HepG2 (cell line): ENCODE measurements at regions not wholly inside any gene's neighbourhood (a gene's known extent, or its start where the extent isn't known, plus 50 kb on each side); places are given as distances from the start of the nearest gene placed in this dataset.

Source experiments
- ATAC-seq: fragments of 200-7000 bp; cut with Tn5 transposase; 3 replicates; pipeline ENCODE4 v1.9.1; 2020; ENCODE audit warnings: mild to moderate bottlenecking, moderate library complexity
- BruUV-seq: library from RNA; stranded (reverse); fragments of 400-500 nt; replicated peaks from 2 replicates; lab custom pipeline; 2021; lab: Mats Ljungman, UMichigan
- CTCF ChIA-PET: fragments of 300-600 bp; formaldehyde crosslinking; extraction: SDS; loops from one replicate; lab custom pipeline; 2021; ENCODE audit warnings: low total read pairs, inconsistent platforms, low intra/inter-chr PET ratio; lab: Yijun Ruan, JAX
- POLR2A ChIA-PET: fragments of 350-600 bp; sonication (Branson Sonifier 250); formaldehyde crosslinking; loops from one replicate; lab custom pipeline; 2020; ENCODE audit warnings: antibody characterized with exemption, inconsistent platforms; lab: Yijun Ruan, JAX
- DNase-seq: peaks from one replicate; pipeline ENCODE4 v3.0.0-alpha.2; 2015; ENCODE audit warnings: low spot score
- FAIRE-seq: peaks from 3 replicates; lab custom pipeline; 2011; peaks lifted over from hg19 to GRCh38; lab: Jason Lieb, UNC
- H2AFZ ChIP-seq: one replicate; pipeline ENCODE4 v1.6.1; 2011; ENCODE audit warnings: low read length, inconsistent platforms
- H3K27ac ChIP-seq: fragments of 300-600 bp; 3 replicates; pipeline ENCODE4 v1.8.0; 2011; ENCODE audit warnings: mixed run types, mild to moderate bottlenecking, mixed read lengths, low read length, inconsistent platforms; ENCODE audit not compliant: insufficient read depth; ENCODE audit errors: extremely low read length
- H3K27me3 ChIP-seq, 2 experiments: fragments of 200-600 bp in 1 of 2; 2 replicates in 1 of 2; 3 replicates in 1 of 2; pipeline versions ENCODE4 v1.6.0 to v1.8.0; 2011; ENCODE audit warnings: low read length in 2 of 2, mild to moderate bottlenecking in 2 of 2, moderate library complexity in 2 of 2, inconsistent platforms in 1 of 2; ENCODE audit not compliant: insufficient read depth in 2 of 2, control insufficient read depth in 1 of 2
- H3K36me3 ChIP-seq, 2 experiments: fragments of 200-600 bp in 1 of 2; replicated peaks in 1 of 2; 2 replicates in 1 of 2; 3 replicates in 1 of 2; pipeline versions ENCODE4 v1.5.1 to v1.8.0; 2011; ENCODE audit warnings: low read length in 2 of 2, inconsistent platforms in 1 of 2; ENCODE audit not compliant: insufficient read depth in 2 of 2, control insufficient read depth in 1 of 2
- H3K4me1 ChIP-seq: 2 replicates; pipeline ENCODE4 v1.5.1; 2012; ENCODE audit warnings: low read length, inconsistent platforms; ENCODE audit not compliant: insufficient read depth
- H3K4me2 ChIP-seq: 2 replicates; pipeline ENCODE4 v1.6.0; 2011; ENCODE audit warnings: low read depth, low read length, inconsistent platforms
- H3K4me3 ChIP-seq, 3 experiments: fragments of 200-600 bp in 1 of 3; sonication (generic), shearing (Covaris generic) in 1 of 3; replicated peaks in 1 of 3; 2 replicates each; pipeline ENCODE4 v1.5.1; 2011 to 2016; ENCODE audit warnings: low read length in 3 of 3, inconsistent platforms in 2 of 3, low read depth in 2 of 3, mild to moderate bottlenecking in 2 of 3, control low read depth in 1 of 3, mixed read lengths in 1 of 3; ENCODE audit not compliant: insufficient read depth in 1 of 3
- H3K79me2 ChIP-seq: one replicate; pipeline ENCODE4 v1.6.1; 2011; ENCODE audit warnings: low read length, inconsistent platforms; ENCODE audit not compliant: insufficient read depth
- H3K9ac ChIP-seq: 2 replicates; pipeline ENCODE4 v1.6.0; 2011; ENCODE audit warnings: mild to moderate bottlenecking, low read depth, low read length, inconsistent platforms; ENCODE audit not compliant: insufficient read depth
- H3K9me3 ChIP-seq: 2 replicates; pipeline ENCODE4 v1.5.1; 2012; ENCODE audit warnings: mild to moderate bottlenecking, low read length
- H4K20me1 ChIP-seq: 2 replicates; pipeline ENCODE4 v1.6.0; 2011; ENCODE audit warnings: inconsistent platforms, mild to moderate bottlenecking, low read length, moderate library complexity; ENCODE audit not compliant: insufficient read depth
- CAMTA2 ChIP-seq: sonication (generic); formaldehyde crosslinking; IDR thresholded peaks from 2 replicates; pipeline ENCODE4 v1.4.0; 2020; ENCODE audit warnings: mild to moderate bottlenecking, missing genetic modification reagents, borderline replicate concordance
- CHD2 ChIP-seq: IDR thresholded peaks from 2 replicates; pipeline ENCODE4 v1.6.1; 2011; ENCODE audit warnings: low read depth, low read length, improper control_type of control experiment
- DNMT1 ChIP-seq: sonication (generic); formaldehyde crosslinking; IDR thresholded peaks from 2 replicates; pipeline ENCODE4 v1.5.1; 2020; ENCODE audit warnings: mild to moderate bottlenecking, missing genetic modification reagents
- GTF2F1 ChIP-seq: fragments of 150-350 bp; IDR thresholded peaks from 2 replicates; pipeline ENCODE4 v1.6.1; 2014; ENCODE audit warnings: low read length
- KAT2B ChIP-seq: fragments of 150-350 bp; IDR thresholded peaks from 2 replicates; pipeline ENCODE4 v1.6.1; 2014; ENCODE audit warnings: low read depth, low read length, borderline replicate concordance
- MAFF ChIP-seq: IDR thresholded peaks from 2 replicates; pipeline ENCODE4 v1.6.1; 2011; ENCODE audit warnings: low read depth, low read length, improper control_type of control experiment
- MAZ ChIP-seq, 2 experiments: sonication (generic) in 1 of 2; formaldehyde crosslinking in 1 of 2; IDR thresholded peaks; 2 replicates each; pipeline versions ENCODE4 v1.5.0 to v1.6.1; 2012 to 2020; ENCODE audit warnings: low read depth in 2 of 2, mild to moderate bottlenecking in 2 of 2, borderline replicate concordance in 1 of 2, improper control_type of control experiment in 1 of 2, low read length in 1 of 2, missing genetic modification reagents in 1 of 2, moderate library complexity in 1 of 2
- SMAD1 ChIP-seq: sonication (generic); formaldehyde crosslinking; IDR thresholded peaks from 2 replicates; pipeline ENCODE4 v1.4.0; 2020; ENCODE audit warnings: missing genetic modification reagents, low read depth, mild to moderate bottlenecking, borderline replicate concordance
- SP140L ChIP-seq: sonication (generic); formaldehyde crosslinking; IDR thresholded peaks from 2 replicates; pipeline ENCODE4 v1.4.0; 2020; ENCODE audit warnings: missing genetic modification reagents, borderline replicate concordance
- TOE1 ChIP-seq: sonication (generic); formaldehyde crosslinking; IDR thresholded peaks from 2 replicates; pipeline ENCODE4 v1.4.0; 2020; ENCODE audit warnings: mild to moderate bottlenecking, missing genetic modification reagents
- ZBTB42 ChIP-seq: sonication (generic); formaldehyde crosslinking; IDR thresholded peaks from 2 replicates; pipeline ENCODE4 v1.5.0; 2020; ENCODE audit warnings: mild to moderate bottlenecking, missing genetic modification reagents
- ZBTB8A ChIP-seq: sonication (generic); formaldehyde crosslinking; IDR thresholded peaks from 2 replicates; pipeline ENCODE4 v1.4.0; 2020; ENCODE audit warnings: mild to moderate bottlenecking, low read depth, missing genetic modification reagents, borderline replicate concordance
- ZFP36 ChIP-seq: fragments of 150-350 bp; IDR thresholded peaks from 2 replicates; pipeline ENCODE4 v1.6.1; 2018; ENCODE audit warnings: borderline replicate concordance, low read length, low read depth; ENCODE audit not compliant: partially characterized antibody
- ZNF225 ChIP-seq: sonication (generic); formaldehyde crosslinking; IDR thresholded peaks from 2 replicates; pipeline ENCODE4 v1.4.0; 2020; ENCODE audit warnings: mild to moderate bottlenecking, missing genetic modification reagents
- ZNF343 ChIP-seq: sonication (generic); formaldehyde crosslinking; IDR thresholded peaks from 2 replicates; pipeline ENCODE4 v1.4.0; 2020; ENCODE audit warnings: mild to moderate bottlenecking, missing genetic modification reagents
- ZNF773 ChIP-seq: sonication (generic); formaldehyde crosslinking; IDR thresholded peaks from 2 replicates; pipeline ENCODE4 v1.4.0; 2020; ENCODE audit warnings: missing genetic modification reagents, borderline replicate concordance
- ZZZ3 ChIP-seq: sonication (generic); formaldehyde crosslinking; IDR thresholded peaks from 2 replicates; pipeline ENCODE4 v1.4.0; 2020; ENCODE audit warnings: missing genetic modification reagents, mild to moderate bottlenecking, borderline replicate concordance
- WGBS: methylation state at CpG from one replicate; pipeline ENCODE4 v1.1.6; 2017; ENCODE audit warnings: low lambda C conversion rate; 5-methylcytosine and 5-hydroxymethylcytosine counted together
- in situ Hi-C: cut with HindIII; loops from 2 replicates; pipeline ENCODE4 v1.10.0; 2017; ENCODE audit warnings: low pct_unique_long_range_greater_than_20kb; ENCODE audit not compliant: extremely low pct_ligation_motif_present
- intact Hi-C: fragments of 100-400 bp; cut with micrococcal nuclease; formaldehyde crosslinking; loops from one replicate; pipeline ENCODE4 v1.10.0; 2022; ENCODE audit not compliant: unreplicated experiment
- TF ChIP-seq, protein P1 (sequence below): sonication (generic); formaldehyde crosslinking; IDR thresholded peaks from 2 replicates; pipeline ENCODE4 v1.4.0; 2020; ENCODE audit warnings: missing genetic modification reagents
- TF ChIP-seq, protein P2 (sequence below), 2 experiments: fragments of 450-650 bp in 1 of 2; sonication (generic) in 1 of 2; formaldehyde crosslinking; IDR thresholded peaks; 2 replicates each; pipeline versions ENCODE4 v1.5.0 to v1.8.0; 2020 to 2022; ENCODE audit warnings: mild to moderate bottlenecking in 1 of 2, missing genetic modification reagents in 1 of 2
- TF ChIP-seq, protein P3 (sequence below): sonication (generic); formaldehyde crosslinking; IDR thresholded peaks from 2 replicates; pipeline ENCODE4 v1.8.1; 2023; ENCODE audit warnings: missing genetic modification reagents, inconsistent platforms, borderline replicate concordance

DNA sequence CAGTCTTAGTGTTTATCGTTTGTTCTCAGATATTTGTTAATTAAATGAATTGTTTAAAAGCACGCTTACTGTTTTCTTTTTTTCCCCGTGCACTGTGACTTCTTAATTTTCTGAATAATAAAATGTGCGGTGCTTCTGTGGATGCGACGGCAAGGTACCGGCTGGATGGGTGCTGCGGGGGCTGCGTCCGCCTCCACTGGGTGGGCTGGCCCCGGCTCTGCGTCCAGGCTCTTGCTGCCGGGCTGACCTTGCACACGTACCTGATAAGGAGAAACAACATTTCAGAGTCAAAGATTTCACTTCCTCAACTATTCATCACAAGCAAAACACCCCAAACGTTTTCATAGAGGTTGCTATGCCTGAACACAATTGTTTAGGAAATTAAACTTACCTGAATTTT is 404.0 kb upstream of the IRX1 start (continued):
- TF ChIP-seq, protein P1, sequence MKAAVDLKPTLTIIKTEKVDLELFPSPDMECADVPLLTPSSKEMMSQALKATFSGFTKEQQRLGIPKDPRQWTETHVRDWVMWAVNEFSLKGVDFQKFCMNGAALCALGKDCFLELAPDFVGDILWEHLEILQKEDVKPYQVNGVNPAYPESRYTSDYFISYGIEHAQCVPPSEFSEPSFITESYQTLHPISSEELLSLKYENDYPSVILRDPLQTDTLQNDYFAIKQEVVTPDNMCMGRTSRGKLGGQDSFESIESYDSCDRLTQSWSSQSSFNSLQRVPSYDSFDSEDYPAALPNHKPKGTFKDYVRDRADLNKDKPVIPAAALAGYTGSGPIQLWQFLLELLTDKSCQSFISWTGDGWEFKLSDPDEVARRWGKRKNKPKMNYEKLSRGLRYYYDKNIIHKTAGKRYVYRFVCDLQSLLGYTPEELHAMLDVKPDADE (CRISPR knock-in tag): no peak
- TF ChIP-seq, all 625 proteins: peak for 0

DNA sequence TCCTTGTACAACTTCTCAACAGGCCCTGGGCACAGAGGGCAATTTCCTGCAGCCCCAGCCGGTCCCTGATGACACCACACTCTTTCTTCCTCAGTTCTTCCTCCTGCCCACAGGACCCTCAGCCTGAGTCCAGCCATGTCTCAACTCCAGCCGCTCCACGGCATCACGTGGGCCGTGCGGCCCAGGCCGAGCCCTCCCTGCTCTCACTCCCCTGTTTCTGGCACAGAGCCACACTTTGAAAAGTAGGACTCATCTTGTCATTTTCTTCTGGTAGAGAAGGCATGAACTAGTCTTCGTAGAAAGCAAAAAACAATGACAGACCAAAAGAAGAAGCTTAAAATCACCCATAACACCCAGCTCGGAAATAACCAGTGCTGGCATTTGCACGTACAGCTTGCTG is 404.7 kb upstream of the IRX1 start:
- no peak for FAIRE-seq
- Histone ChIP-seq H3K27ac (no peak overlapping the region), H3K79me2 (no peaks in the 10 kb centered on the region), H3K4me3 (no peak overlapping the region), H3K4me2 (no peak overlapping the region), H3K27me3 (peaks cover 0 to 5% of the 10 kb centered on the region in 2 experiments; a peak in 2 of 5 replicates), H4K20me1 (no peaks in the 10 kb centered on the region), H3K9ac (no peak overlapping the region), H3K36me3 (no peaks in the 10 kb centered on the region), H3K9me3 (no peaks in the 10 kb centered on the region), H3K4me1 (no peaks in the 10 kb centered on the region), H2AFZ (no peak overlapping the region)
- in situ Hi-C loops (no loop called here), intact Hi-C loops (no loop called here)
- 39% methylated on average over 9 of the region's 10 CpGs for WGBS
- ATAC-seq: no peak
- CTCF ChIA-PET: no interaction called here
- POLR2A ChIA-PET: no interaction called here
- DNase-seq: no peak
- BruUV-seq: no TSS peak
- TF ChIP-seq MAFF (no peak), CAMTA2 (CRISPR knock-in tag) (no peak), ZNF225 (no peak), DNMT1 (no peak), ZFP36 (no peak), KAT2B (no peak), SP140L (CRISPR knock-in tag) (no peak), ZNF343 (CRISPR knock-in tag) (no peak), TOE1 (no peak), MAZ (IDR thresholded peaks at IDR 0.05; ENCODE audit: borderline replicate concordance, low read depth, low read length) (no peak), MAZ (CRISPR knock-in tag; IDR thresholded peaks at IDR 0.05; ENCODE audit: low read depth) (no peak), SMAD1 (CRISPR knock-in tag) (no peak), CHD2 (no peak), ZBTB42 (CRISPR knock-in tag) (no peak), ZNF773 (CRISPR knock-in tag) (no peak), ZZZ3 (CRISPR knock-in tag) (no peak), ZBTB8A (CRISPR knock-in tag) (no peak), GTF2F1 (no peak)
- TF ChIP-seq, protein P2, sequence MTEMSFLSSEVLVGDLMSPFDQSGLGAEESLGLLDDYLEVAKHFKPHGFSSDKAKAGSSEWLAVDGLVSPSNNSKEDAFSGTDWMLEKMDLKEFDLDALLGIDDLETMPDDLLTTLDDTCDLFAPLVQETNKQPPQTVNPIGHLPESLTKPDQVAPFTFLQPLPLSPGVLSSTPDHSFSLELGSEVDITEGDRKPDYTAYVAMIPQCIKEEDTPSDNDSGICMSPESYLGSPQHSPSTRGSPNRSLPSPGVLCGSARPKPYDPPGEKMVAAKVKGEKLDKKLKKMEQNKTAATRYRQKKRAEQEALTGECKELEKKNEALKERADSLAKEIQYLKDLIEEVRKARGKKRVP (CRISPR knock-in tag; IDR thresholded peaks at IDR 0.05): no peak
- TF ChIP-seq, protein P3, sequence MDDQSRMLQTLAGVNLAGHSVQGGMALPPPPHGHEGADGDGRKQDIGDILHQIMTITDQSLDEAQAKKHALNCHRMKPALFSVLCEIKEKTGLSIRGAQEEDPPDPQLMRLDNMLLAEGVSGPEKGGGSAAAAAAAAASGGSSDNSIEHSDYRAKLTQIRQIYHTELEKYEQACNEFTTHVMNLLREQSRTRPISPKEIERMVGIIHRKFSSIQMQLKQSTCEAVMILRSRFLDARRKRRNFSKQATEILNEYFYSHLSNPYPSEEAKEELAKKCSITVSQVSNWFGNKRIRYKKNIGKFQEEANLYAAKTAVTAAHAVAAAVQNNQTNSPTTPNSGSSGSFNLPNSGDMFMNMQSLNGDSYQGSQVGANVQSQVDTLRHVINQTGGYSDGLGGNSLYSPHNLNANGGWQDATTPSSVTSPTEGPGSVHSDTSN: no peak
